K562 (cell line): ENCODE measurements at regions not wholly inside any gene's neighbourhood (a gene's known extent, or its start where the extent isn't known, plus 50 kb on each side); places are given as distances from the start of the nearest gene placed in this dataset.

Experiments
- BRF1 ChIP-seq: IDR thresholded peaks from 3 replicates; pipeline ENCODE4 v1.6.1; 2011; ENCODE audit warnings: borderline replicate concordance, mild to moderate bottlenecking; ENCODE audit not compliant: insufficient read length; ENCODE audit errors: extremely low read depth
- ETV1 ChIP-seq: fragments of 450-650 bp; conservative IDR thresholded peaks from 2 replicates; pipeline ENCODE4 v1.6.1; 2016; ENCODE audit warnings: missing genetic modification characterization, control low read depth, low read depth, missing compliant biosample characterization
- ETV5 ChIP-seq: sonication (generic); formaldehyde crosslinking; IDR thresholded peaks from 2 replicates; pipeline ENCODE4 v1.4.0; 2020; ENCODE audit warnings: low read depth, mild to moderate bottlenecking, missing genetic modification reagents
- KDM4B ChIP-seq, 2 experiments: fragments of 450-650 bp in 1 of 2; sonication (generic) in 1 of 2; IDR thresholded peaks; 2 replicates each; pipeline ENCODE4 v1.6.1; 2016 to 2017; ENCODE audit warnings: borderline replicate concordance in 2 of 2, antibody characterized with exemption in 1 of 2, low read depth in 1 of 2, mild to moderate bottlenecking in 1 of 2
- MCM3 ChIP-seq: fragments of 450-650 bp; IDR thresholded peaks from 2 replicates; pipeline ENCODE4 v1.6.1; 2016
- RBM14 ChIP-seq: fragments of 200-400 bp; formaldehyde crosslinking; IDR thresholded peaks from 2 replicates; pipeline ENCODE4 v1.6.1; 2018; ENCODE audit warnings: low read depth, mild to moderate bottlenecking, low read length, moderate library complexity, borderline replicate concordance; ENCODE audit not compliant: insufficient read depth
- RREB1 ChIP-seq: fragments of 250-450 bp; sonication (Bioruptor Pico); IDR thresholded peaks from 2 replicates; pipeline ENCODE4 v1.4.0; 2020
- ZKSCAN8 ChIP-seq: fragments of 200-800 bp; sonication (Bioruptor generic); IDR thresholded peaks from 2 replicates; pipeline ENCODE4 v1.6.1; 2016; ENCODE audit warnings: missing genetic modification characterization, missing compliant biosample characterization
- ZNF140 ChIP-seq: fragments of 250-450 bp; sonication (Bioruptor Pico); IDR thresholded peaks from 2 replicates; pipeline ENCODE4 v1.8.0; 2021; ENCODE audit warnings: moderate library complexity, mild to moderate bottlenecking, inconsistent platforms
- ZNF431 ChIP-seq: sonication (generic); formaldehyde crosslinking; IDR thresholded peaks from 2 replicates; pipeline ENCODE4 v1.8.0; 2022; ENCODE audit warnings: mild to moderate bottlenecking, missing genetic modification reagents
- TF ChIP-seq, protein P1 (sequence below): sonication (generic); formaldehyde crosslinking; IDR thresholded peaks from 2 replicates; pipeline ENCODE4 v1.8.1; 2023; ENCODE audit warnings: mild to moderate bottlenecking, missing genetic modification reagents
- TF ChIP-seq, protein P2 (sequence below): fragments of 450-650 bp; IDR thresholded peaks from 2 replicates; pipeline ENCODE4 v1.6.1; 2016; ENCODE audit warnings: borderline replicate concordance
- TF ChIP-seq, protein P3 (sequence below): fragments of 450-650 bp; IDR thresholded peaks from 2 replicates; pipeline ENCODE4 v1.6.1; 2016; ENCODE audit warnings: missing biosample characterization, missing genetic modification characterization

DNA sequence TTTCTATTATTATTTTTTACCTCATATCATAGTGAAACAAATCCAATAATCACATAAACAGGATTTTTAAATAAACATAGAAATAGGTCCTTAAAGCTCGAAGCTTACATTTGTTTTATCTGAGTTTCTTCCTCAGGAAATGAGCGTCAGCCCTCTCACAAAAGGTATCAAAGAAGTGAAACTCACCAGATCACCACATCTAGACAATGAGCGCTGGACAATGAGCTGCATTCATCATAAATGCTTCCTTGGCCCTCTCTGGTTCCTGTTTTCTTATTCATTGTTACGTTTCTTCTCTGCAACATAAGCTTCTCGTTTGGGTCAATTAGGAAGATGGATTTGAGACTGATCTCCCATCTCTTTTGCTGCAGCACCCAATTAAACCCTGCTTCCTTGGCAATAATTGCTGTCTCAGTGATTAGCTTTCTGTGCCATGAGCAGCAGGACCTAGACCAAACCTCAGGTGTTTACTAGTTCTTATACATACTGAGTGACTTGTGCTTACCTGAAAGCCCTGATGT lies 649.9 kb upstream of the LUZP2 start (continued):
- TF ChIP-seq RREB1 (no peak), BRF1 (no peak), ZNF140 (CRISPR knock-in tag) (no peak), ZNF431 (CRISPR knock-in tag) (no peak), KDM4B (IDR thresholded peaks at IDR 0.05; ENCODE audit: borderline replicate concordance in 2 of 2, low read depth in 1 of 2) (no peak), MCM3 (no peak), ETV5 (CRISPR knock-in tag) (no peak), ZKSCAN8 (CRISPR knock-in tag) (no peak), RBM14 (no peak), ETV1 (no peak)
- TF ChIP-seq, protein P1, sequence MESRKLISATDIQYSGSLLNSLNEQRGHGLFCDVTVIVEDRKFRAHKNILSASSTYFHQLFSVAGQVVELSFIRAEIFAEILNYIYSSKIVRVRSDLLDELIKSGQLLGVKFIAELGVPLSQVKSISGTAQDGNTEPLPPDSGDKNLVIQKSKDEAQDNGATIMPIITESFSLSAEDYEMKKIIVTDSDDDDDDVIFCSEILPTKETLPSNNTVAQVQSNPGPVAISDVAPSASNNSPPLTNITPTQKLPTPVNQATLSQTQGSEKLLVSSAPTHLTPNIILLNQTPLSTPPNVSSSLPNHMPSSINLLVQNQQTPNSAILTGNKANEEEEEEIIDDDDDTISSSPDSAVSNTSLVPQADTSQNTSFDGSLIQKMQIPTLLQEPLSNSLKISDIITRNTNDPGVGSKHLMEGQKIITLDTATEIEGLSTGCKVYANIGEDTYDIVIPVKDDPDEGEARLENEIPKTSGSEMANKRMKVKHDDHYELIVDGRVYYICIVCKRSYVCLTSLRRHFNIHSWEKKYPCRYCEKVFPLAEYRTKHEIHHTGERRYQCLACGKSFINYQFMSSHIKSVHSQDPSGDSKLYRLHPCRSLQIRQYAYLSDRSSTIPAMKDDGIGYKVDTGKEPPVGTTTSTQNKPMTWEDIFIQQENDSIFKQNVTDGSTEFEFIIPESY: no peak
- TF ChIP-seq, protein P2, sequence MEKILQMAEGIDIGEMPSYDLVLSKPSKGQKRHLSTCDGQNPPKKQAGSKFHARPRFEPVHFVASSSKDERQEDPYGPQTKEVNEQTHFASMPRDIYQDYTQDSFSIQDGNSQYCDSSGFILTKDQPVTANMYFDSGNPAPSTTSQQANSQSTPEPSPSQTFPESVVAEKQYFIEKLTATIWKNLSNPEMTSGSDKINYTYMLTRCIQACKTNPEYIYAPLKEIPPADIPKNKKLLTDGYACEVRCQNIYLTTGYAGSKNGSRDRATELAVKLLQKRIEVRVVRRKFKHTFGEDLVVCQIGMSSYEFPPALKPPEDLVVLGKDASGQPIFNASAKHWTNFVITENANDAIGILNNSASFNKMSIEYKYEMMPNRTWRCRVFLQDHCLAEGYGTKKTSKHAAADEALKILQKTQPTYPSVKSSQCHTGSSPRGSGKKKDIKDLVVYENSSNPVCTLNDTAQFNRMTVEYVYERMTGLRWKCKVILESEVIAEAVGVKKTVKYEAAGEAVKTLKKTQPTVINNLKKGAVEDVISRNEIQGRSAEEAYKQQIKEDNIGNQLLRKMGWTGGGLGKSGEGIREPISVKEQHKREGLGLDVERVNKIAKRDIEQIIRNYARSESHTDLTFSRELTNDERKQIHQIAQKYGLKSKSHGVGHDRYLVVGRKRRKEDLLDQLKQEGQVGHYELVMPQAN: no peak
- TF ChIP-seq, protein P3, sequence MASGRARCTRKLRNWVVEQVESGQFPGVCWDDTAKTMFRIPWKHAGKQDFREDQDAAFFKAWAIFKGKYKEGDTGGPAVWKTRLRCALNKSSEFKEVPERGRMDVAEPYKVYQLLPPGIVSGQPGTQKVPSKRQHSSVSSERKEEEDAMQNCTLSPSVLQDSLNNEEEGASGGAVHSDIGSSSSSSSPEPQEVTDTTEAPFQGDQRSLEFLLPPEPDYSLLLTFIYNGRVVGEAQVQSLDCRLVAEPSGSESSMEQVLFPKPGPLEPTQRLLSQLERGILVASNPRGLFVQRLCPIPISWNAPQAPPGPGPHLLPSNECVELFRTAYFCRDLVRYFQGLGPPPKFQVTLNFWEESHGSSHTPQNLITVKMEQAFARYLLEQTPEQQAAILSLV: no peak
